ENCODE measurements at regions not wholly inside any gene's neighbourhood (a gene's known extent, or its start where the extent isn't known, plus 50 kb on each side); places are given as distances from the start of the nearest gene placed in this dataset.
"Not testable (repeated sequence)": the region's sequence is repeated elsewhere in the genome, so short reads cannot be mapped to it uniquely, and the experiment has no call there.

DNA sequence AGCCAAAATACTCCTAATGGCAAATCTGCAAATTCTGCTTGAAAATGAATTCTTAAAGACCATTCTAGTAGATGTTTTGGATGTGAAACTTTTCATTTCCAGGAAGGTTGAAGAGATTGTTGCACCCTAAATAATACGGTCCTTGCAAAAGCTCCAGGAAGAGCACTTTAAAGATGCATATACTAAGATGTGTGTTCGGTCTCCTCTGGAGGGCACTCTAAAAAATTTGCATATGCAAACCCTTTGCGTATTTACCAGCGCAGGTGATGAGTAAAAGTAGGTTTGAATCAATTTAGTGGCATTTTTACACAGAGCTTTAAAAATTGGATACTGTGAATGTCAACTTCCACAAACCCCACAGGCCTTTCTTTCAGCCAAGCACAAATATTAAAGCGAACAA is 378.1 kb upstream of the SORCS1 start:
- DNase-seq = no peak

DNA sequence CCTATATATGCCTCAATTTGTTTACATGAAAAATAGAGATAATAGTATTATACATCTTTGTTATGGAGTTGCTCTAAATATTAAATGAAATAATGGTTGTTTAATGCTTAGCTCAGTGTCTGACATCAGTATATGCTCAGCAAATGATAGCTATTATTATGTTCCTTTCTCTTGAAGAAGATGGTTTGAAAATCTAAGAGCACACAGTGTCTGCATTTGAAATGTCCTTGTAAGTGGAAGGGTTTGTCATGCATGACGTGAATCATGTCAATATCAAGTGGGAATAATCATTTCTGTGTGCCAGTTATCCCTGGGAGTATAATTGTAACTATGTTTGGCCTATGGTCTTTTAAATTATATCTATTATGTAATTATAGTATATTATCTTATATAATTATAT is 377.5 kb upstream of the SORCS1 start:
- no peak for DNase-seq

DNA sequence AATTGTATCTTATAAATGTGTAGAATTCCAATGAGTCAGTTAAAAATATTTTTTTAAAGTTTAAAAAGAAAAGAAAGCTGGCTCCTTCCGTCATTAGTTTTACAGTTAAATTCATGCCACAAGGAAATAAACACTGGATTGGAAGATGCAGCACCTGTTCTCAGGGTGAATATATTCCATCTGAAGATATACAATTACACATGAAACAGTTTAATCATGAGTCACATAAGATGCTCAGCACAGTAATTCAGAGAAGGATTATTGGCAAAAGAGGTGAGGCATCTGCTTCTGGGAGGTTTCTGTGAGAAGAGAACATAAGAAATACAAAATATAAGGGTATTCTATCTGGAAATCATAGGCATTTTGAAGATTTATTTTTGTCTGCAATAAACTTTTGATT is 376.5 kb upstream of the SORCS1 start:
- DNase-seq = no peak

DNA sequence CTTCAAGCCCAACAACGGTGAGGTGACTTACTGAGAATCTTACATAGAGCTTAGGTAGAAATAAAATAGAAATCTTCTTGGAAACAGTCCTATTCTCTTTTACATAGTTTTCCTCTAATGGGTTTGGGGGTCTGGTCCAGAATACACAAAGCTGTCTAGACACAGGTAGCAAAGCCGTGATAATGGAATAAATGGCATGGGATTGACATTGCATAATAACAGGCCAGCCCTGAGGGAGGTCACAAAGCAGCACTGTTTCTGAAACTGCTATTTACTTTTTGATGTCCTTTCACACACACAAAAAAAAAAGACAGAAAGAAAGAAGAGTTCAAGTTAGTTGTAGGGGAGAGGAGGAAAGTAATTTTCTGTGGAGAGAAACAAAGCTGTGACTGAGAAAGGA is 364.8 kb upstream of the SORCS1 start:
- DNase-seq = no peak

DNA sequence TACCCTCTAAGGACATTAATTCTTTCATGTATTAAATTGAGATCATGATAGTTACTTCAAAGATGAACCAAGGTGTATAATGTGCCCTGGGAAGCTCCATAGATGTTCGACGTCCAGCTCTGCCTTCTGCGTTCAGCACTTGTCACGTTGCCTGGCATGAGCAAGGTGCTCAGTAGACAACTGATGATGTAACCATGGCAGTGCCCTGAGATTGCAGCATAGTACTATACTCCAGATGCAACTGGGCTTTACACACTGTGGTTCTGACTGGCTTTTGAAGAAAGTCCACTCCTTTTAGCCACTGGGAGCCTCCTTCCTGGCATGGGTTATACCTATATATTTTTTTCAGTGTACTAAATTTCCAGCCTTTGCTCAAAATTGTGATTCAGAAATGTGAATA is 355.8 kb upstream of the SORCS1 start:
- DNase-seq = no peak

DNA sequence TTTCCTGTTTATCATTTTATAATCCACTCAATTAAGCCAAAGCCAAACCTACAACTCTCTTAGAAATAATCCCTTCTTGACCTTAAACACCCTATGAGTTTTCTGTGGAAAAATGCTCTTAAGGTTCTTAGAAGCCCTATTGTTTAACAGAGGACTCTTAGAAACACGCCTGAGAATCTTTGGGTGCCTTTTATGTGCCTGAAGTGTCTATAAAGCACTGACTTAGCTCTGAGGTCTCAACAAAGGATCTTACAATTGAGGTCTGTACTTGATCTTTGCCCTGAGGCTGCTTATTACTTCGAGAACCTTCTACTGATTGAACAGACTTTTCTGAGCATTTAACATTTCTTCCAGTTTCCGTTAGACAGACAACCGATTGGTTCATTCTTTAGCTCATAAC is 353.3 kb upstream of the SORCS1 start:
- no peak for DNase-seq

DNA sequence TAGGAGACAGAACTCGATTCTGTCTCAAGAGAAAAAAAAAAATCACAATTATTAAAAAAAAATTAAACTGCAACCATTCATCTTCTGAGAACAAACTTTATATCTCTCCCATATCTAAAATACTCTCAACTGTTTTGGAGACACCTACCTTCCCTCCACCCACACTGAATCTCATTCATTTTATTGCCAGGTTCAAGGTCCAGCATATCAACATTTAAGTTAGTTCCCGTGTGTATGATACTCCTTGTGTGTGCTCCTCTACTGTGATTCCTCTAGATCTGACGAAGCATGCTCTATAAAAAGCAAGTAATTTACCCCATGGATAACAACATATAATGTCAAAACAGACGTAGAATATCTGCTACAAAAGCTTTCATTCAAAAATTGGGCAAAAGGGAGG is 351.8 kb upstream of the SORCS1 start:
- no peak for DNase-seq

DNA sequence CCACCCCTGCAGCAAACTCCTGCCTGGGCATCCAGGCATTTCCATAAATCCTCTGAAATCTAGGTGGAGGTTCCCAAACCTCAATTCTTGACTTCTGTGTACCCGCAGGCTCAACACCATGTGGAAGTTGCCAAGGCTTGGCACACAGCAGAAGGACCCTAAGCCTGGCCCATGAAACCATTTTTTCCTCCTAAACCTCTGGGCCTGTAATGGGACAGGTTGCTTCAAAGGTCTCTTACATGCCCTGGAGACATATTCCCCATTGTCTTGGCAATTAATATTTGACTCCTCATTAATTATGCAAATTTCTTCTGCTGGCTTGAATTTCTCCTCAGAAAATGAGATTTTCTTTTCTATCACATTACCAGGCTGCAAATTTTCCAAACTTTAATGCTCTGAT is 339.5 kb upstream of the SORCS1 start:
- DNase-seq = not testable (repeated sequence)

DNA sequence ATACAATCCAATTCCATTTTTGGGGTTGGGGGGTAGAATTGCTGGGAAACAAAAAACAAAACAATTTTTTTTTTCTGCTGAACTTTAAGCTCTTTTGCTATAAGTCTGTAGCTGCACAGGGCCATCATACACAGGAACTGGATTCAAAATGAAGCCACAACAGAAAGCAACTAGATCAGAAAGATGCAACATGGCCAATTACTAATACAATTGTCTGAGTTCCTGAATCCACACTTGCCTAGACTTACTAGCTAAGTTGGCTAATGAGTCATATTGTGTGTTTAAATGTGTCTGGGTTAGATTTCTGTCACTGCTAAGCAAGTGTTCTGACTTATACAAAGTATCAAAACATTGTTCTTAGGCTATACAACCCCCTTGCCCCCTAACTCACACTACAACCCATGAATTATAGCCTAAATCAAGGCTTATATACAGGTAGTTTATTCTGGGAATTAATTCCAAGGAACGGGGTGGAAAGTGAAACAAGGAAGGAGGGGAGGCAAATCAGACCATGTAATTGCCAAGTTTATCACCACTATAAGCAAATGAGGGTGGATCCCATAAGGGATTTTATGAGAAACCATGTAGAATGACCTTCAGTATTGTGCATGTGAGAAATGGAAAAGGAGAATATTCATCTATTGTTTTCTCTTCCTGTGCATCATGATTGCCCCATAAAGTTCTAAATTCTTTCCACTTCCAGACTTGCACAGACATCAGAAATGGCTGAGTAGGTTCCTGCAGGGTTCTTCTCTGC is 337.9 kb upstream of the SORCS1 start:
- DNase-seq = no peak

DNA sequence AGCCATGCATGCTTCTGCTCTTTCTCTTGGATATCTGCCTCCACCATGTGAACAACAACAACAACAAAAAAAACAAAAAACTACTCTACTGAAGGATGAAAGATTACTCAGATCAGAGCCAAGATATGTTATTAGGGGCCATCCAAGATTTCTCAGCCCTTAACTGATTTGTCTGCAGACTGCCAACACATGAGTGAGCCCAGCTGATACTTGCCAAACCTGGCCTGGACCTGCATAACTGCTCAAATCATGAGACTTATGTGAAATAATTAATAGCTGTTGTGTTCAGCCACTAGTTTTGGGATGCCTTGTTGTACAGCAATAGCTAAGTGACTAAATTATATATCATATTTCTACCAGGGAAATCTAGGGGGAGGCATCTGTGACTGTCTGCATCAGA is 334.5 kb upstream of the SORCS1 start:
- no peak for DNase-seq

DNA sequence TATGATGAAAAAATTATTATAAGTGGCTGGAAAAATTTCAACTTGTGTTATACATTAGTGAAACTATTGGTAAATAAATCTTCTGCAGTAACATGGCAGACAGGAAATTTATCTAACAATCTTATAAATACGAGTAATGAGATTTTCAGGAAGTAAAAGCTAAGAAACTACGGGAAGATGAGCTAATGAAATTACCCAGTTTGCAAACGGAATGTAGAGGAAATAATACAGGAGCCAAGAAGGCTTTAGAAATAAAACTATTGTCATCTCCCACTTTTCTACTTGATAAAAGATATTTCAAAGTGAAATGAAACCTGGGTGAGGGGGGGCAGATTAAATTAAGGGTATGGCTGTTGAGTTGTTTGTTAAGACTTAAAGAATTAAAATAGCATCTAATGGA is 332.5 kb upstream of the SORCS1 start:
- DNase-seq = no peak

DNA sequence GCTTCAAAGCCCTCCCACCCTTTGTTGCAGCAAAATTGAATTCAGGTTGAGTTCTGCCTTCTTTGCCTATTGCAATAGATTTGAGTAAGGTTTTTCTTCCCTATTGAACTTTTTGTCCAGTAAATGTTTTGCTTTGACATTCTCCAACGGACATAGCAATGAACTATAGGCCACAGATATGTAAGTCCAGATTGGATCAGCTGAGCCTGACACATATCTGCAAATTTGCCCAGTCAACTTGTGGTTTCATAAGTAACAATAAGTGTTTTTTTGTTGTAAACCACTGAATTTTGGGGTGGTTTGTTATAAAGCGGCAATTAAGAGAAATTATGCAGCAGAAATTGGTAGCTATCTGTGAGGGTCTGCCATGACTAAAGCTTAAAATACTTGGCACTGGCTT is 332.1 kb upstream of the SORCS1 start:
- no peak for DNase-seq

DNA sequence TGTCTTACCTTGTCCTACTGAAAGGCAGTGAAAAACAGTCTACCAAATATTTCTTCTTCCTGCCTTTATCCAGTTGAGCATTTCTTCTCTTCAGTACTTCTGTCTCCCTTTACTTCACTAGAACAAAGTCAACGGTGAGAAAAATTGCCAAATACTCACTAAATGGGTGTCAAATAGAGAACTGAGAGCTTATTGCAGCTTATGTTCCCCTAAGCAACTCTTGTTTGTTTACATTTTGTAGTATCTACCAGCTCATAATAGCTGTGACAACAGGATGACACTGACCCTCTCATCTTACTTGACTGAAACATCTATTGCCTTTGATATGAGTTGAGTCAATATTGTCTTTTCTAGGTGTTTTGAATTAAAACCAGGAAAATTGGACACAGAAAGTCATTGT is 327.9 kb upstream of the SORCS1 start:
- no peak for DNase-seq

DNA sequence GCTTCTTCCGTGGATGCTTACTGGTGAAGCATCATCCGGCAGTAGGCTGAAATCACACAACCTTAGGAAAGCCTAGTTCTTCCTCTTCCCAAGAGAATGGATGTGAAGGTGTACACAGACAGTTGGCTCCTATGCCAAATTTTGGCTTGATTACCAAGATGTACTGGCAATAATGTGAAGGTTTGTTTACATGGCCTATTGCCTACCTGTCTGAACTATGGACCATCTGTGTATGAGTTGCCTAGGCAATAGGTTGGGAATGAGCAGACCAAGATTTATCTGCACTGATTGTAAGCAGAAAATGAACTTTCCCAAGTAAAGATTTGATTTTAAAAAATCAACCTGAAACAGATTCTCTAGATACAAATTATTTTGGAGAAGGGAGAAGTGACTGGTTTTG is 325.9 kb upstream of the SORCS1 start:
- no peak for DNase-seq

DNA sequence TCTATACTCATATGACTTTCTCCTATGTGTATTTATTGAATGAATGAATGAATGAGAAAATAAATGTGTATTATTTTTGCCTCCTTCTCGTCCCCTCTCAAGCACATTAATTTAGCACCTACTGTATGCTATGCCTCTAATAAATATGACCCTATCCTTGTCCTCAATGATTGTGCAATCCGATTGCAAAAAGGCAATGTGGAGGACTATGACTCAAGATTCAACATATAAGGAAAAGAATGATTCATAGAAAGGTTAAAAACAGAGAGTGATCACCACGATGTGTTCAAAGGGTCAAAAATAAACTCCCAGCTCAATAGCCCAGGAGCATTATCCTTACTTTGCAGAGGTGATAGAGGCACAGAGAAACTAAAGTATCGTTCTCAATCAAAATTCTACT is 322.8 kb upstream of the SORCS1 start:
- no peak for DNase-seq

DNA sequence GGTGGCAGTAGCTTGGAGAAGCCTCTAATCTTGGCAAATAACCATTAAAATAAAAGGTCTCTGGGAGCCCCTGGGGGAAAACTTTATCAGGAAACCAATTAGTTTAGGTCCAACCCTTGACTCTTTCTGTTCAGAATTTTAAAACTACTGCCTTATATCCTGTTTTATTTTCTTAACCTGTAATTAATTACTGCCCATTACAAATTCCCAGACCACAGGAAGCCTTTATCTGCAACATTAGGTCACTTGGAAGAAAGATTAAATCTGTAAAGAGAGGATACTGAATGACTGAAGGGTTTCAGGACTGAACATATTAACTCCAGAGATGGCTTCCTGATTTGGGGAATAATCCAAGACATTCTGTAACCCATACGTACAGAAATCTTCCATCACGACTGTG is 320.5 kb upstream of the SORCS1 start:
- no peak for DNase-seq

DNA sequence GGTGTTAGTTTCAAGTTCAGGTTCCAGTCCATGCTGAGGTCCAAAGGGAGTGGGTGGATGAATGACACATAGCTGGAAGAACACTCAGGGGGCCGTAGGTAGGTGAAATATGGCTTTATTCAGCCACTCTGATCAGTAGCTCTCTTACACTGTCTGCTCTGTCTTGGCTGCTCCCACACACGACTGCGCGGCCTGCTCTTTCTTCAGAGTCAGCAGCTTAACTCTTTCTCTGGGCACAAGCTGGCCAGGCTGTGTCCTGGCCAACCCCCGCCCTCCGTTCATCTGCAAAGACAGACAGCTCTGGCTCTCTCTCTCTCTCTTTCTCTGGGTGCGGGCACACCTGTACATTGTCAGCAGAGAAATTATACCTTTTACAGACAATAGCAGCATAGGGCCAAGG is 317.4 kb upstream of the SORCS1 start:
- DNase-seq = no peak

DNA sequence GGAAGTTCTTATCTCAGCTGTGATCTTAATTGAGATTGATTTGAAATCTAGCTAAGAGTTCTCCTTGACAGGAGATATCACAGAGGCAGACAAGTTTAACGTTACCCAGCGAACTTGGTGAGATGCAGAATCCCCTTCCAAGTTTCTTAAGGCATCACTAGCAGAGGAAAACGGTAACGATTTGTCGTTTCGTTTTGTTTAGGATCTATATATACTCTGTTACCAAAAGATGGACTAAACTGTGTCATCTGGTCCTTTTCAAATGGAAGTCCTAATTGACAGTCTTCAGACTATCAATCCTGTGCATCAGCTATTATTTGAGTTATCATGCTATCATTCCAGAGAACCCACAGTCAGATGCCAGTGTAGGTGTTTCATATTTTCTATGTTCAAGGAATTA is 316.7 kb upstream of the SORCS1 start:
- DNase-seq = no peak

DNA sequence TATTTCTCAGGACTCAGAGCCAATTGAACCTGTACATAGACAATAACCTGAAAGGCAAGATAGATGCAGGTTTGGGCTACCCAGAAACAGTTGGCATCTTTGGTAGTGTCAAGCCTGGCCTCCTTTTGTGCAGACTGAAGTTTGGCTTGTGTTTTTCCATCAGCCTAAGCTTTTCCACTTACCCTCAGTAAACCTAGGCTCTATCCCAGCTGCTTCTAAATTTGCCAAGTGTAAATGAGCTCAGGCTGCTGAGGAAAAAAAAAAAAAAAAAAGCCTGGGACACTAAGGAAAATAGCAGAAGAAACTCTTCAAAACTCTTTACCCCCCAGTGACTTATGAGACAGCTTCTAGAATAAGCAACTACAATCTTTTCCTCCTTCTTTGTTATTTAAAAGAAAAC is 316.3 kb upstream of the SORCS1 start:
- DNase-seq = no peak

DNA sequence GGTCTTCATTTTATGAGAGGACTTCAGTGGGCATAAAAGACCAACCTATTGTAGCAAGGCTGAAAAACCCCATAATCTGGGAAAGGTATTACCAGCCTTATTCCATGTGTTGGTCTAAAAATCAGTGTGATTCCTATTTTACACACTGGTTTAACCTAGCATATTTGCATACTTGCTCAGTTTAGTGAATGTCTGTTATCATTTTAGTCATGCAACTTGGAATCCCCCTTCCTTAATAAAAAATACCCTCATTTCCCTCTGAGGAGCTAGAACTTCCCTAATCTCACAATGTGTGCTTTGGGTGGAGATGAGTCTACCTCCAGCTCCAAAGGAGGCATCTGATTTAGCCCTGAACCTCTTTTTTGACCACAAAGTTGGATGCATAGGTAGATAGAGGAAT is 312.8 kb upstream of the SORCS1 start:
- DNase-seq = no peak

DNA sequence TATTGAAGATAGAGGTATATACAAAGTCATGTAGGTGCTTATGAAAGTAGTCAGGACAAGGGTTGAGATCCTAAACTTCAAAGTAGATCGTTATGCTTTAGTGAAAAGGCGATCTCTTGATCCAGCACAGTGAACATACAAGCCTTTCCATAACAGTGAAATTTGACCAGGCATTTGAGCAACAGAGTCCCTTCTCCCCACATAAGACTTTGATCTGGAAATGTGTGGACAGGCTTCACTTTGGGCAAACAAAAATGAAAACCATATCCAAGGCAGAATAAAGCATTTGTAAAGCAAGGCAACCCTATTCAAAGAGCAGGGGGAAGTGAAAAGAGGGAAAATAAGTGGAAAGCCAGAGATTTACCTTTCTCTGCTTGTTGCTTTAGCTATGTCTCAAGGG is 311.9 kb upstream of the SORCS1 start:
- no peak for DNase-seq

DNA sequence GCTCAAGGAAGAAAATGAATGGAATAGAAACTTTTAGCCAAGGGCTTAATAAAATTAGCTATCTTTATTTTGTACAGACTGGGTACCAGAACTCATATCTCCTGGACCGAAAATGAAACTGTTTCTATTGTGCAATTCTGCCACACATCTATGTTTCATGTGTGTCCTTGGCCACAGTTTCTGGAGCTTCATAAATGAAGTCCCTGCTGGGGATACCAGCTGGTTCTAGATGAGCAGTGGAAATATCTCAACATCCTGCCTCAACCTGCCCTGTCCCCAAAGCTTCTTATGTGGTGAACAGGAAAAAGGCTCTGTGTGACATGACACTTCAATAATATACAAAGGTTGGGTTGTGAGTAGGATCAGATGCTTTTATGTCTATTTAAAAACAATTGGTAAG is 310.1 kb upstream of the SORCS1 start:
- no peak for DNase-seq

DNA sequence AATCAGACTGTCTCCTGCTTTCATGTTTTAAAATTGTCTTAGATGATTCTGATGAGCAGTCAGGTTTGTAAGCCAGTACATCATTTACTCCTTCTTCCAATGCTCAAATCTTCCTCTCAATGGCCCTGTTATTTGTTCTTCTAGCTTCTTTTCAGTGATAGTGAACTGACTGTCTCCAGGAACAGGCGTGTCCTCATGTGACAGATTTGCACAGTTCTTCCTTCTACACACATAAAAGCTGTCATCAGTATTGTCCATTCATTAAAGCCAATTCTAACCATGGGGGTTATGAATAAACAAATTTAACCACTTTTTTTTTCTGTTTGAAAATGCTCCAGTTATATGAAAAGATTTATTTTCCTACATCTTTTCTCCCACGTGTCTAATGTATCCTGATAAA is 308.7 kb upstream of the SORCS1 start:
- DNase-seq = no peak

DNA sequence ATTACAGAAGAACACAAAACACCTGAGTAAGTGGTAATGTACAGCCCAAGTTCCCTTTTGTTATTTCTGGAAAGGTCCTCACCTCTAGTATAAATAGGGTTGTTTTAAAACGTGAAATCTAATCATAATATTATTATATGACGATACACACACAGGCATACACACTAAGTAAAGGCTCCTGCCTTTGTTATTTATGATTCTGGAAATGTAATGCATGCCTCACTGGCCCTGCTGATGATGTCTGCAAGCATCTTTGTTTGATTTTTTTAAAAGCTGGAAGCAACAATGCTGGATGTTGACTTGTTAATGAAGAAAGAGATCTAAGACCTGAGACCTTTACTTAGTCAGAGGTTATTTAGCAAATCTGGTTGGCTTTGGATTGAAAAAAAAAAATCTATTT is 307.4 kb upstream of the SORCS1 start:
- no peak for DNase-seq

DNA sequence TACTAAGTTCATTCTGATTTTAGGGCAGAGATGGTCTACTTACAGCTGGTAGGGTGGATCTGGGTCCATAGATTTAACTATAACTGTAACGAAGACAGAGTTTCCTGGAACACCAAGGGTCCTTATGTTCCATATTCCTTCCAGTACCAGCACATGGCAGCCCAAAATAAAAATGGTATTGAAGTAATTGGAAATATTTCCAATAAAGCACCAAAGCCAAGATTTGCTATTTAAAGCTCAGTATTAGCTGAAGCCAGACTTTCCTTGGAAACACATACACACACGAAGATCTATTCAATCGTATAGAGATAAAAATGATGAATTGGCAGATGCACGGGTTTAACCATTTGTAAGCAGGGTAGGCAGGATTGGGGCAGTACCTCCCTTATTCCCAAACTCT is 289.1 kb upstream of the SORCS1 start:
- no peak for DNase-seq

DNA sequence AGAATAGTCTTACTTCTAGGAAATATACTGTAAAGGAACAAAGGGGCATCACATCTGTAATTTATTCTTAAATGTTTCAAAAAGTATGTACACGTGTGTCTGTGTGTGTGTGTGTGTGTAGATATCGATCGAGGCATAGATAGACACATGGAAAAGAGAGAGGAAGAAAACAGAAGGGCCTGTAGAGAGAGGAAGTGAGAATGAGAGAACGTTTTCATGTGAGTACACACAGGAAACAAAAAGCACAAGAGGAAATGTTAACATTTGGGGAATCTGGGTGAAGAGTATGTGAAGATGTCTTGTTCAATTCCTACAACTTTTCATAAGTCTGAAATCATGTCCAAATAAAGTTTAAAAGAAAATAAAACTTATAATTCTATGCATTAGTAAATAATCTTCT is 286.5 kb upstream of the SORCS1 start:
- DNase-seq = no peak
